GM18861 (cell line): ENCODE measurements at regions not wholly inside any gene's neighbourhood (a gene's known extent, or its start where the extent isn't known, plus 50 kb on each side); places are given as distances from the start of the nearest gene placed in this dataset.

Experiments used
- ATAC-seq: cut with Tn5 transposase; IDR thresholded peaks from one replicate; pipeline ENCODE4 v1.9.1; 2021; ENCODE audit not compliant: unreplicated experiment

- peak; percentile 96 for ATAC-seq
Measured at GRCh38 chr11:15650105-15650938, 535.6 kb downstream of the INSC start.

GRCh38 chr11:15651033-15651432, 536.3 kb downstream of the INSC start:
- no peak for ATAC-seq

- no peak for ATAC-seq
Measured at GRCh38 chr11:15651816-15652215, 537.1 kb downstream of the INSC start.

DNA sequence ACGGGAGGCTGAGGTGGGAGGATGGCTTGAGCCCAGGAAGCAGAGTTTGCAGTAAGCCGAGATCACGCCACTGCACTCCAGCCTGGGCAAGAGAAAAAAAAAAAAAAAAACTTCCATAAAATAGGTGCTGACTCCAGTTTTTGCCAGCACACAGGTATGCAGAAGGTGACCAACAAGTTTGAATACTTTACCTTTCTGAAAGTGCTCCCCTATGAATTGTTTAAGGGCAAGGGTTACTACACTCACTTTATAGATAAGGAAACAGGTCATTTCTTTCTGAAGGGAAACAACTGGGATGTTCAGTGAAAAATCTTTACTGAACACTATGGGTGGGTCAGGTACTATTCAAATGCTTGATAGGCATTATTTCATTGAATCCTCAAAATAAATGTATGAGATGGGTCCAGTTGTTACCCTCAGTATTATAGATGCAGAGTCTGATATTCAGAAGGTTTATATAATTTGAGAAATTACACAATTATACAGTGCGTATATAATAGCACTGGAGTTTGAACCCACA, 538.5 kb downstream of the INSC start:
- no peak for ATAC-seq

DNA sequence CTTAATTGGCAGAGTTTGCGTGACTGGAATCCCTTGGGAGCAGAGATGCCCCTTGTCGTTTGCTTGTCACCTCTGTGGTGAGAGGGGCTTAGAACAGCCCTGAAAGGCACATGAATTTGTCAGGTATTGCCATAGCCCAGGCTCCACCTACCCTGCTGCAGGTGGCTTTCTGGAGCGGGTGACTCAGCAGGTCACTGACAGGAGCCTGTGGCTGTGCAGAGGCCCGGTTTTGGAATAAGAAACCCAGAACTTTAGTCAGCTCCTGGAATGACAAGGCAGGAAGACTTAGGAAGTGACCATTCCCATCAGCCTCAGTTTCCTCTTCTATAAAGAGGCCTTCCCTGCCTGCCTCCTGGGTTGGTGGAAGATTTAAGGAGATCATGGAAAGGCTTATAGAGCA, 539.7 kb downstream of the INSC start:
- ATAC-seq, result no peak

GRCh38 chr11:15655552-15655951, 540.8 kb downstream of the INSC start:
- ATAC-seq, result no peak

DNA sequence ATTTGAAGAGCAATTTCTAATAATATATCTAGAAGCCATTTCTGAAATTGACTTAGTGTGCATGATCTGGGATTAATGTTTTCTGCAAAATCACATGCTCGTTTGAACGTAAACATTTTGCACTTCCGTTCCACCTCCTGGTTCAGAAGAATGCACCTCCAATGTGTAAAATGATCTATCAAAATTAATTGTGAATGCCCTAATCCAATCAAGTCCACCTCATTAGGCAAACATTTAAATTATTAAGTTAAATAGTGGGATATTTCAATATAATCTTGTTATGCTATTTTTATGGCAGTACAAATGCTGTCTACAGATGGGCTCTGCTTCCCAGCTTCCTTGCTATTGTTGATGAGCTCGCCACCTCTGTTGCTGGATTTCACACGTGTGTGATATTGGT, 542.5 kb downstream of the INSC start:
- no peak for ATAC-seq

GRCh38 chr11:15660496-15660895, 545.8 kb downstream of the INSC start:
- no peak for ATAC-seq

GRCh38 chr11:15662285-15662684, 547.6 kb downstream of the INSC start:
- no peak for ATAC-seq

GRCh38 chr11:15663777-15664218, 549.1 kb downstream of the INSC start:
- ATAC-seq, result no peak

GRCh38 chr11:15665368-15665871, 550.7 kb downstream of the INSC start:
- ATAC-seq, result no peak

GRCh38 chr11:15667127-15667725, 552.5 kb downstream of the INSC start:
- ATAC-seq, result no peak

GRCh38 chr11:15668718-15669117, 554.0 kb downstream of the INSC start:
- ATAC-seq, result no peak

DNA sequence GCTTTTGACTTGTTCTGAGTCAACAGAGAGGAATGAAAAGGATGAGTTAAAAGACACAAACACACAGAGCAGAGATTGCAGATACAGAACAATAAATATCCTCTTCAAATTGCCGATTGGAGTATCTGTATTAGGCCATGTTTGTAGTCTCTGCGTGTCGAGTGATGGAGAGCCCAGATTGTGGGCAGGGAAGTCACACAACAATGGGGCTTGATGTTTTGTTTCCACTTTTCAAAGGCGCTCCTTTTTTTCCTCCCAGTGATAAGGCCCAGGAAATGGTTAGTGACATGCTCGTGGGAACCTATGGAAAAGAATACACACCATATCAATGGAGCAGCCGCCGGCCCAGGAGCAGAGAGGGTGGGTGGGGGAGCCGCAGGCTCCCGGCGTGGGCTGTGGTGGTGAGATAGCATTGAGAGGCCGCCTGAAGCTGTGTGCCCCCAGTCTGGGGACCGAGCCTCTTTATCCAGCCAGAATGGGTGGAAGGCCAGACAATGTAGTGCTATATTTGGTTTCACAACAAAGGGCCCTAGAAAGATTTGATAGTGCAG, 555.9 kb downstream of the INSC start:
- no peak for ATAC-seq

DNA sequence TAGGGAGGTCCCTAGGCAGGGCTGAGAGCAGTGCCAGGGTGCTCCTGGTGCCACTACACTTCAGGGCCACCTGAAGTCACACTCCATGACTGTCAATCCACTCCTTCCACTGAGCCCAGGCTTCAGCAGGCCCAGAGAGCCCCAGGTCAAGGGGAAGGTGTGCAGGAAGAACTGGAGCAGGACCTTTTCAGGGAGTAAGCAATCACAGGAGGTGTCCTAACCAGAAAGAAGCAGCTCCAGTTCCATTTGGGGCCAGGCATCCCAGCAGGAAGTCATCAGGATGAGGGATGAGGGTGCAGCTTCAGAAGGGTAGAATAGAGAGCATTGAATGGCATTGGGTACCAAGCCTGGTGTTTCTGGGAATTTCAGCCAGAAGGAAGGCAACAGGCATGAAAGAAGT, 556.5 kb downstream of the INSC start:
- no peak for ATAC-seq

- ATAC-seq, result no peak
Measured at GRCh38 chr11:15672825-15673224, 558.1 kb downstream of the INSC start.

GRCh38 chr11:15673408-15673831, 558.7 kb downstream of the INSC start:
- no peak for ATAC-seq

DNA sequence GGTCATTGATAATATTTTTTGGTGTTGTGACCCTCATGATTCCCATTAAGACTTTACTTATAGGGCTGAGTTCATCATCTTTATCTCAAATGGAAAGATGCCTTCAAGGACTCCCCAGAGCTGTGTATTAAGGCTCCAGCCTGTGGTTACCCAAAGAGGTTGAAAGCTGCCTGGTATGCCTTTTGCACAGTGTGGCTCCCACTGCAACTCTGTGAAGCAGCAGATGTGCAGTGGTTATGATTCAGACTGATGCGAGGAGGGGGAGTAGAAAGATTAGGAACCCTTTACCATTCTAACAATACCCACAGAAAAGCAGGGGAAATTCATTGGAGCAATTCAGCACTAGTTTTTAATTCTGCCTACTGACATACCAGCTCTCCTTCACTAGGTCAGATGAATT, 560.0 kb downstream of the INSC start:
- ATAC-seq, result no peak

DNA sequence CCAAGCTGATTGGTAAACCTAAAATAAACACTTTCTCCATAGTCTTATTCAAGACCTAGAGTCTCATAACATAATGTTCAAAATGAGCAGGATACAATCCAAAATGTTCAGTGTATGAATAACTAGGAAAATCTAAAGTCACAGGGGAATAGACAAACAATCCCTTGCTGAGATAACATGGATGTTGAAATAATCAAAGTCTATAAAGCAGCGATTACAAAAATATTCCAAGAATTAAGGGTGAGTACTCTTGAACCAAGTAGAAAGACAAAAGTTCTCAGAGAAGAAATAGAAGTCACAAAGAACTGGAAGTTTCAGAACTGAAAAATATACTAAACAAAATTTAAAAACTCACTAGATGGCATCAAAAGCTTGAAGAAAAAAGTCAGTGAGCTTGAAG, 561.0 kb downstream of the INSC start:
- ATAC-seq, result no peak

DNA sequence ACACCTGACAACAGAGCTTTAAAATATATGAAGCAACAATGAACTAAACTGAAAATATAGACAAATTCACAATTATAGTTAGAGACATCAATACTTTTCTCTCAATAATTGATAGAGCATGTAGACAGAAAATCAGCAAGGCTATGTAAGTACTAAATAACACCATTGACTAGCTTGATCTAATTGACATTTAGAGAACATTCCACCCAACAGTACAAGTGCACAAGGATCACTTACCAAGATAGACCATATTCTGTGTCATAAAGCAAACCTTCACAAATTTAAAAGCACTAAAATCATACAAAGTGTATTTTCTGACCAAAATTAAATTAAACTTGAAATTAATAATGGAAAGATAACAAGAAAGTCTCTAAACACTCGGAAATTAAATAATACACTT, 562.5 kb downstream of the INSC start:
- ATAC-seq, result no peak

GRCh38 chr11:15683528-15683927, 568.8 kb downstream of the INSC start:
- no peak for ATAC-seq

- no peak for ATAC-seq
Measured at GRCh38 chr11:15685306-15685705, 570.6 kb downstream of the INSC start.
